HG03175 (cell line): ENCODE measurements at regions not wholly inside any gene's neighbourhood (a gene's known extent, or its start where the extent isn't known, plus 50 kb on each side); places are given as distances from the start of the nearest gene placed in this dataset.
"Not testable (repeated sequence)": the region's sequence is repeated elsewhere in the genome, so short reads cannot be mapped to it uniquely, and the experiment has no call there.

Source experiments
- ATAC-seq: cut with Tn5 transposase; IDR thresholded peaks from one replicate; pipeline ENCODE4 v1.9.1; 2021; ENCODE audit warnings: mild to moderate bottlenecking, moderate library complexity; ENCODE audit not compliant: unreplicated experiment

GRCh38 chr18:70554854-70555445 is 266.1 kb downstream of the SOCS6 start:
- ATAC-seq, result no peak

- no peak for ATAC-seq
Observed at GRCh38 chr18:70553936-70554260, 265.1 kb downstream of the SOCS6 start.

- no peak for ATAC-seq
Observed at GRCh38 chr18:70553245-70553935, 264.5 kb downstream of the SOCS6 start.

GRCh38 chr18:70536370-70537062 is 247.7 kb downstream of the SOCS6 start:
- no peak for ATAC-seq

GRCh38 chr18:70535041-70535440 is 246.2 kb downstream of the SOCS6 start:
- no peak for ATAC-seq

- not testable (repeated sequence) for ATAC-seq
Observed at GRCh38 chr18:70525322-70525721, 236.5 kb downstream of the SOCS6 start.

GRCh38 chr18:70523792-70524182 is 234.9 kb downstream of the SOCS6 start:
- no peak for ATAC-seq

- no peak for ATAC-seq
Observed at GRCh38 chr18:70523035-70523791, 234.4 kb downstream of the SOCS6 start.

- no peak for ATAC-seq
Observed at GRCh38 chr18:70522183-70522680, 233.4 kb downstream of the SOCS6 start.

- no peak for ATAC-seq
Observed at GRCh38 chr18:70520867-70521266, 232.0 kb downstream of the SOCS6 start.

GRCh38 chr18:70513502-70514171 is 224.8 kb downstream of the SOCS6 start:
- ATAC-seq, result no peak

- ATAC-seq, result no peak
Observed at GRCh38 chr18:70507970-70508369, 219.1 kb downstream of the SOCS6 start.

GRCh38 chr18:70506511-70506910 is 217.7 kb downstream of the SOCS6 start:
- ATAC-seq, result no peak

- no peak for ATAC-seq
Observed at GRCh38 chr18:70503060-70503459, 214.2 kb downstream of the SOCS6 start.

GRCh38 chr18:70501358-70501757 is 212.5 kb downstream of the SOCS6 start:
- ATAC-seq, result no peak

- ATAC-seq, result no peak
Observed at GRCh38 chr18:70500748-70501147, 211.9 kb downstream of the SOCS6 start.

- ATAC-seq, result no peak
Observed at GRCh38 chr18:70499218-70499691, 210.4 kb downstream of the SOCS6 start.

GRCh38 chr18:70496353-70497294 is 207.8 kb downstream of the SOCS6 start:
- ATAC-seq, result no peak

- ATAC-seq, result no peak
Observed at GRCh38 chr18:70494524-70494923, 205.7 kb downstream of the SOCS6 start.

- ATAC-seq, result no peak
Observed at GRCh38 chr18:70493461-70493860, 204.6 kb downstream of the SOCS6 start.
